ENCODE measurements at regions not wholly inside any gene's neighbourhood (a gene's known extent, or its start where the extent isn't known, plus 50 kb on each side); places are given as distances from the start of the nearest gene placed in this dataset.

DNA sequence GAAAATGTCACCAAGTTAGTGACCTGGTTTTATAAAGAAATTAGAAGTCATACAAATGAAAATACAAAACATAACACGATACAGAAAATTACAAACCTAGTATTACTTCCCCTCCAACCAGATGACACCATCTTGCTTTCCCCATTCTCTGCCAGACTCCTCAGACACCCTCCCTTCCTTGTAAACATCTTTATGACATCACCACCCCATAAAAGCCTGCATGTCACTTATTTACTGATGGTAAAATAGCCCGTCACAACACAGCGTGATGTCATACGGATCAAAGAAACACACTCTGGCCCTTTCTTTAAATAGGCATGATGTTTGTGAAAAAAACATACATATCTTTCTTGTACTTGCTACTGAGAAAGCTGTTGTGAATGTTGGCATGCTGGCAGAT is 254.8 kb upstream of the SOX11 start:
- TF ChIP-seq RAD21 (IDR thresholded peaks at IDR 0.05; ENCODE audit: low read depth) (no peak), SIN3A (IDR thresholded peaks at IDR 0.05; ENCODE audit: low read depth) (no peak), ATF3 (IDR thresholded peaks at IDR 0.05) (no peak), TCF7L2 (IDR thresholded peaks at IDR 0.05; ENCODE audit: borderline replicate concordance, extremely low read depth, insufficient read depth, insufficient read length) (no peak), EZH2phosphoT487 (IDR thresholded peaks at IDR 0.05; ENCODE audit: borderline replicate concordance) (no peak), SRF (IDR thresholded peaks at IDR 0.05; ENCODE audit: low read depth) (no peak), POLR2AphosphoS5 (IDR thresholded peaks at IDR 0.05; ENCODE audit: low read depth, low read length) (no peak), POLR2A (IDR thresholded peaks at IDR 0.05; ENCODE audit: borderline replicate concordance, extremely low read depth, insufficient read depth, insufficient read length) (no peak), EGR1 (IDR thresholded peaks at IDR 0.05; ENCODE audit: low read depth) (no peak), CEBPB (IDR thresholded peaks at IDR 0.05; ENCODE audit: low read depth) (no peak), ELF1 (IDR thresholded peaks at IDR 0.05; ENCODE audit: borderline replicate concordance, low read depth) (no peak)
- TF ChIP-seq, protein P1, sequence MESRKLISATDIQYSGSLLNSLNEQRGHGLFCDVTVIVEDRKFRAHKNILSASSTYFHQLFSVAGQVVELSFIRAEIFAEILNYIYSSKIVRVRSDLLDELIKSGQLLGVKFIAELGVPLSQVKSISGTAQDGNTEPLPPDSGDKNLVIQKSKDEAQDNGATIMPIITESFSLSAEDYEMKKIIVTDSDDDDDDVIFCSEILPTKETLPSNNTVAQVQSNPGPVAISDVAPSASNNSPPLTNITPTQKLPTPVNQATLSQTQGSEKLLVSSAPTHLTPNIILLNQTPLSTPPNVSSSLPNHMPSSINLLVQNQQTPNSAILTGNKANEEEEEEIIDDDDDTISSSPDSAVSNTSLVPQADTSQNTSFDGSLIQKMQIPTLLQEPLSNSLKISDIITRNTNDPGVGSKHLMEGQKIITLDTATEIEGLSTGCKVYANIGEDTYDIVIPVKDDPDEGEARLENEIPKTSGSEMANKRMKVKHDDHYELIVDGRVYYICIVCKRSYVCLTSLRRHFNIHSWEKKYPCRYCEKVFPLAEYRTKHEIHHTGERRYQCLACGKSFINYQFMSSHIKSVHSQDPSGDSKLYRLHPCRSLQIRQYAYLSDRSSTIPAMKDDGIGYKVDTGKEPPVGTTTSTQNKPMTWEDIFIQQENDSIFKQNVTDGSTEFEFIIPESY (IDR thresholded peaks at IDR 0.05; ENCODE audit: extremely low read depth, insufficient replicate concordance, low read length): no peak
- TF ChIP-seq, protein P2, sequence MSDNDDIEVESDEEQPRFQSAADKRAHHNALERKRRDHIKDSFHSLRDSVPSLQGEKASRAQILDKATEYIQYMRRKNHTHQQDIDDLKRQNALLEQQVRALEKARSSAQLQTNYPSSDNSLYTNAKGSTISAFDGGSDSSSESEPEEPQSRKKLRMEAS (IDR thresholded peaks at IDR 0.05): no peak
- TF ChIP-seq, protein P3, sequence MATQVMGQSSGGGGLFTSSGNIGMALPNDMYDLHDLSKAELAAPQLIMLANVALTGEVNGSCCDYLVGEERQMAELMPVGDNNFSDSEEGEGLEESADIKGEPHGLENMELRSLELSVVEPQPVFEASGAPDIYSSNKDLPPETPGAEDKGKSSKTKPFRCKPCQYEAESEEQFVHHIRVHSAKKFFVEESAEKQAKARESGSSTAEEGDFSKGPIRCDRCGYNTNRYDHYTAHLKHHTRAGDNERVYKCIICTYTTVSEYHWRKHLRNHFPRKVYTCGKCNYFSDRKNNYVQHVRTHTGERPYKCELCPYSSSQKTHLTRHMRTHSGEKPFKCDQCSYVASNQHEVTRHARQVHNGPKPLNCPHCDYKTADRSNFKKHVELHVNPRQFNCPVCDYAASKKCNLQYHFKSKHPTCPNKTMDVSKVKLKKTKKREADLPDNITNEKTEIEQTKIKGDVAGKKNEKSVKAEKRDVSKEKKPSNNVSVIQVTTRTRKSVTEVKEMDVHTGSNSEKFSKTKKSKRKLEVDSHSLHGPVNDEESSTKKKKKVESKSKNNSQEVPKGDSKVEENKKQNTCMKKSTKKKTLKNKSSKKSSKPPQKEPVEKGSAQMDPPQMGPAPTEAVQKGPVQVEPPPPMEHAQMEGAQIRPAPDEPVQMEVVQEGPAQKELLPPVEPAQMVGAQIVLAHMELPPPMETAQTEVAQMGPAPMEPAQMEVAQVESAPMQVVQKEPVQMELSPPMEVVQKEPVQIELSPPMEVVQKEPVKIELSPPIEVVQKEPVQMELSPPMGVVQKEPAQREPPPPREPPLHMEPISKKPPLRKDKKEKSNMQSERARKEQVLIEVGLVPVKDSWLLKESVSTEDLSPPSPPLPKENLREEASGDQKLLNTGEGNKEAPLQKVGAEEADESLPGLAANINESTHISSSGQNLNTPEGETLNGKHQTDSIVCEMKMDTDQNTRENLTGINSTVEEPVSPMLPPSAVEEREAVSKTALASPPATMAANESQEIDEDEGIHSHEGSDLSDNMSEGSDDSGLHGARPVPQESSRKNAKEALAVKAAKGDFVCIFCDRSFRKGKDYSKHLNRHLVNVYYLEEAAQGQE (IDR thresholded peaks at IDR 0.05; ENCODE audit: low read depth): no peak
- TF ChIP-seq, protein P4, sequence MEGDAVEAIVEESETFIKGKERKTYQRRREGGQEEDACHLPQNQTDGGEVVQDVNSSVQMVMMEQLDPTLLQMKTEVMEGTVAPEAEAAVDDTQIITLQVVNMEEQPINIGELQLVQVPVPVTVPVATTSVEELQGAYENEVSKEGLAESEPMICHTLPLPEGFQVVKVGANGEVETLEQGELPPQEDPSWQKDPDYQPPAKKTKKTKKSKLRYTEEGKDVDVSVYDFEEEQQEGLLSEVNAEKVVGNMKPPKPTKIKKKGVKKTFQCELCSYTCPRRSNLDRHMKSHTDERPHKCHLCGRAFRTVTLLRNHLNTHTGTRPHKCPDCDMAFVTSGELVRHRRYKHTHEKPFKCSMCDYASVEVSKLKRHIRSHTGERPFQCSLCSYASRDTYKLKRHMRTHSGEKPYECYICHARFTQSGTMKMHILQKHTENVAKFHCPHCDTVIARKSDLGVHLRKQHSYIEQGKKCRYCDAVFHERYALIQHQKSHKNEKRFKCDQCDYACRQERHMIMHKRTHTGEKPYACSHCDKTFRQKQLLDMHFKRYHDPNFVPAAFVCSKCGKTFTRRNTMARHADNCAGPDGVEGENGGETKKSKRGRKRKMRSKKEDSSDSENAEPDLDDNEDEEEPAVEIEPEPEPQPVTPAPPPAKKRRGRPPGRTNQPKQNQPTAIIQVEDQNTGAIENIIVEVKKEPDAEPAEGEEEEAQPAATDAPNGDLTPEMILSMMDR (IDR thresholded peaks at IDR 0.05 in 2 of 3, conservative IDR thresholded peaks at IDR 0.05 in 1 of 3; ENCODE audit: borderline replicate concordance in 1 of 3, insufficient read depth in 1 of 3, low read depth in 2 of 3, low read length in 2 of 3): no peak
- no TSS peak for BruUV-seq (replicated peaks)
- intact Hi-C loops (cut with micrococcal nuclease): no loop called here
- Histone ChIP-seq H3K4me3 (replicated peaks in 1 of 2; ENCODE audit: low read depth in 1 of 2, low read length in 2 of 2) (no peak overlapping the region), H4K20me1 (ENCODE audit: insufficient read depth) (no peaks in the 10 kb centered on the region), H3K36me3 (ENCODE audit: control insufficient read depth in 1 of 2, insufficient read depth in 2 of 2, low read length in 2 of 2) (no peaks in the 10 kb centered on the region), H3K9me2 (ENCODE audit: insufficient read depth) (no peaks in the 10 kb centered on the region), H3K4me1 (ENCODE audit: control insufficient read depth in 1 of 2, insufficient read depth in 2 of 2, low read length in 2 of 2) (no peaks in the 10 kb centered on the region), H2AFZ (ENCODE audit: low read depth, low read length, poor library complexity, severe bottlenecking) (no peak overlapping the region), H3K27me3 (ENCODE audit: insufficient read depth, low read length) (no peaks in the 10 kb centered on the region), H3K27ac (ENCODE audit: low read depth, low read length) (no peak overlapping the region), H3K9ac (ENCODE audit: low read length) (no peak overlapping the region), H3K9me3 (ENCODE audit: control insufficient read depth in 1 of 2, insufficient read depth in 1 of 2, low read depth in 1 of 2, low read length in 2 of 2) (peaks cover 3 to 27% of the 10 kb centered on the region in 2 experiments; a peak in 2 of 4 replicates), H3K79me2 (ENCODE audit: insufficient read depth, low read length) (no peaks in the 10 kb centered on the region), H3K4me2 (ENCODE audit: low read length) (no peak overlapping the region)
- no peak for DNase-seq (ENCODE audit: low read depth, low spot score)
- RAD21 ChIA-PET (ENCODE audit: low non-redundant PET in 1 of 2, low total read pairs in 2 of 2, uncharacterized antibody in 2 of 2, unreplicated experiment in 2 of 2): no interaction called here
- POLR2A ChIA-PET: no interaction called here
- ATAC-seq: no peak
- CTCF ChIA-PET: no interaction called here
